GM21528 (cell line): ENCODE measurements at regions not wholly inside any gene's neighbourhood (a gene's known extent, or its start where the extent isn't known, plus 50 kb on each side); places are given as distances from the start of the nearest gene placed in this dataset.

Experiments used
- ATAC-seq: cut with Tn5 transposase; IDR thresholded peaks from one replicate; pipeline ENCODE4 v1.9.1; 2021; ENCODE audit warnings: mild to moderate bottlenecking, moderate library complexity; ENCODE audit not compliant: unreplicated experiment, low FRiP score

GRCh38 chr7:36029853-36030515 lies 123.1 kb upstream of the EEPD1 start:
- ATAC-seq: no peak

- no peak for ATAC-seq
Observed at GRCh38 chr7:36032361-36032818, 120.7 kb upstream of the EEPD1 start.

- ATAC-seq: no peak
Observed at GRCh38 chr7:36034020-36034419, 119.0 kb upstream of the EEPD1 start.

- ATAC-seq: no peak
Observed at GRCh38 chr7:36035186-36035585, 117.9 kb upstream of the EEPD1 start.

- no peak for ATAC-seq
Observed at GRCh38 chr7:36036590-36036989, 116.5 kb upstream of the EEPD1 start.

GRCh38 chr7:36037121-36037662 lies 115.9 kb upstream of the EEPD1 start:
- ATAC-seq: no peak

- no peak for ATAC-seq
Observed at GRCh38 chr7:36038063-36038721, 114.9 kb upstream of the EEPD1 start.

- ATAC-seq: no peak
Observed at GRCh38 chr7:36039243-36039642, 113.8 kb upstream of the EEPD1 start.

- ATAC-seq: no peak
Observed at GRCh38 chr7:36039671-36040070, 113.4 kb upstream of the EEPD1 start.

GRCh38 chr7:36040679-36041078 lies 112.4 kb upstream of the EEPD1 start:
- no peak for ATAC-seq

- ATAC-seq: no peak
Observed at GRCh38 chr7:36044101-36044892, 108.8 kb upstream of the EEPD1 start.

- no peak for ATAC-seq
Observed at GRCh38 chr7:36045326-36045725, 107.7 kb upstream of the EEPD1 start.

- ATAC-seq: no peak
Observed at GRCh38 chr7:36045830-36046341, 107.2 kb upstream of the EEPD1 start.

GRCh38 chr7:36047091-36047658 lies 105.9 kb upstream of the EEPD1 start:
- no peak for ATAC-seq

- no peak for ATAC-seq
Observed at GRCh38 chr7:36048141-36048901, 104.7 kb upstream of the EEPD1 start.

- ATAC-seq: no peak
Observed at GRCh38 chr7:36048902-36049240, 104.2 kb upstream of the EEPD1 start.

- no peak for ATAC-seq
Observed at GRCh38 chr7:36051501-36051900, 101.6 kb upstream of the EEPD1 start.

GRCh38 chr7:36053589-36053988 lies 99.5 kb upstream of the EEPD1 start:
- ATAC-seq: no peak

- no peak for ATAC-seq
Observed at GRCh38 chr7:36054637-36055036, 98.4 kb upstream of the EEPD1 start.

GRCh38 chr7:36055207-36055606 lies 97.8 kb upstream of the EEPD1 start:
- ATAC-seq: no peak
